Activated naive CD8-positive, alpha-beta T cell treated with anti-CD3 and anti-CD28 coated beads for 36 hours (primary cell): ENCODE measurements at regions not wholly inside any gene's neighbourhood (a gene's known extent, or its start where the extent isn't known, plus 50 kb on each side); places are given as distances from the start of the nearest gene placed in this dataset.

Experiments
- DNase-seq: peaks from one replicate; pipeline ENCODE4 v3.0.0; 2021
- H3K27ac Mint-ChIP-seq: one replicate; pipeline ENCODE4 v1.8.0; 2022; ENCODE audit warnings: mild to moderate bottlenecking, moderate library complexity, mixed read lengths
- H3K27me3 Mint-ChIP-seq: one replicate; pipeline ENCODE4 v1.8.0; 2022; ENCODE audit warnings: mild to moderate bottlenecking, mixed read lengths
- H3K36me3 Mint-ChIP-seq: one replicate; pipeline ENCODE4 v1.8.0; 2021; ENCODE audit warnings: mild to moderate bottlenecking, mixed read lengths
- H3K4me1 Mint-ChIP-seq: one replicate; pipeline ENCODE4 v1.8.0; 2021; ENCODE audit warnings: mixed read lengths
- H3K4me3 Mint-ChIP-seq: one replicate; pipeline ENCODE4 v1.8.0; 2022; ENCODE audit warnings: mild to moderate bottlenecking, moderate library complexity, mixed read lengths
- H3K9me3 Mint-ChIP-seq: one replicate; pipeline ENCODE4 v1.8.0; 2022; ENCODE audit warnings: mixed read lengths

- H3K4me3 Mint-ChIP-seq = no peak overlapping the region
- H3K4me1 Mint-ChIP-seq = no peaks in the 10 kb centered on the region
- H3K27ac Mint-ChIP-seq = no peak overlapping the region
- no peaks in the 10 kb centered on the region for H3K27me3 Mint-ChIP-seq
- H3K36me3 Mint-ChIP-seq = no peaks in the 10 kb centered on the region
- DNase-seq = no peak
- H3K9me3 Mint-ChIP-seq = peaks cover 4% of the 10 kb centered on the region
Observed at GRCh38 chr2:22494156-22494555, 890.8 kb upstream of the KLHL29 start.

GRCh38 chr2:22497064-22497463, 887.9 kb upstream of the KLHL29 start:
- Mint-ChIP-seq H3K9me3 (peaks cover 6% of the 10 kb centered on the region), H3K4me3 (no peak overlapping the region), H3K27ac (no peak overlapping the region), H3K27me3 (no peaks in the 10 kb centered on the region), H3K4me1 (no peaks in the 10 kb centered on the region), H3K36me3 (no peaks in the 10 kb centered on the region)
- no peak for DNase-seq

GRCh38 chr2:22497789-22498188, 887.2 kb upstream of the KLHL29 start:
- H3K27ac Mint-ChIP-seq = no peak overlapping the region
- peaks cover 7% of the 10 kb centered on the region for H3K9me3 Mint-ChIP-seq
- H3K4me1 Mint-ChIP-seq = no peaks in the 10 kb centered on the region

GRCh38 chr2:22499082-22499839, 885.7 kb upstream of the KLHL29 start:
- Mint-ChIP-seq H3K9me3 (peaks cover 7% of the 10 kb centered on the region), H3K36me3 (no peaks in the 10 kb centered on the region), H3K27me3 (no peaks in the 10 kb centered on the region)

More at GRCh38 chr2:22497789-22498188, 887.2 kb upstream of the KLHL29 start:
- Mint-ChIP-seq H3K27me3 (no peaks in the 10 kb centered on the region), H3K4me3 (no peak overlapping the region), H3K36me3 (no peaks in the 10 kb centered on the region)
- no peak for DNase-seq

GRCh38 chr2:22500555-22500935, 884.4 kb upstream of the KLHL29 start:
- Mint-ChIP-seq H3K27me3 (no peaks in the 10 kb centered on the region), H3K36me3 (no peaks in the 10 kb centered on the region), H3K4me3 (no peak overlapping the region), H3K9me3 (peaks cover 7% of the 10 kb centered on the region), H3K4me1 (no peaks in the 10 kb centered on the region), H3K27ac (no peak overlapping the region)
- DNase-seq = no peak

More at GRCh38 chr2:22499082-22499839, 885.7 kb upstream of the KLHL29 start:
- Mint-ChIP-seq H3K4me1 (no peaks in the 10 kb centered on the region), H3K4me3 (no peak overlapping the region), H3K27ac (no peak overlapping the region)
- DNase-seq = no peak

GRCh38 chr2:22501851-22502250, 883.1 kb upstream of the KLHL29 start:
- no peak for DNase-seq
- no peaks in the 10 kb centered on the region for H3K27me3 Mint-ChIP-seq
- no peaks in the 10 kb centered on the region for H3K36me3 Mint-ChIP-seq
- peaks cover 7% of the 10 kb centered on the region for H3K9me3 Mint-ChIP-seq
- H3K4me1 Mint-ChIP-seq = no peaks in the 10 kb centered on the region
- H3K4me3 Mint-ChIP-seq = no peak overlapping the region
- H3K27ac Mint-ChIP-seq = no peak overlapping the region

GRCh38 chr2:22513563-22513962, 871.4 kb upstream of the KLHL29 start:
- H3K27me3 Mint-ChIP-seq = no peaks in the 10 kb centered on the region
- no peak overlapping the region for H3K4me3 Mint-ChIP-seq
- H3K4me1 Mint-ChIP-seq = no peaks in the 10 kb centered on the region
- no peak overlapping the region for H3K27ac Mint-ChIP-seq
- H3K9me3 Mint-ChIP-seq = peaks cover 6% of the 10 kb centered on the region
- H3K36me3 Mint-ChIP-seq = no peaks in the 10 kb centered on the region
- no peak for DNase-seq

GRCh38 chr2:22517141-22517540, 867.8 kb upstream of the KLHL29 start:
- DNase-seq = no peak
- Mint-ChIP-seq H3K27ac (no peak overlapping the region), H3K4me1 (no peaks in the 10 kb centered on the region), H3K9me3 (peaks cover 6% of the 10 kb centered on the region), H3K36me3 (no peaks in the 10 kb centered on the region), H3K4me3 (no peak overlapping the region), H3K27me3 (no peaks in the 10 kb centered on the region)

- no peaks in the 10 kb centered on the region for H3K4me1 Mint-ChIP-seq
- H3K4me3 Mint-ChIP-seq = no peak overlapping the region
- DNase-seq = no peak
- no peak overlapping the region for H3K27ac Mint-ChIP-seq
- H3K27me3 Mint-ChIP-seq = no peaks in the 10 kb centered on the region
- H3K36me3 Mint-ChIP-seq = no peaks in the 10 kb centered on the region
- H3K9me3 Mint-ChIP-seq = peaks cover 4% of the 10 kb centered on the region
Observed at GRCh38 chr2:22518641-22519040, 866.3 kb upstream of the KLHL29 start.

- Mint-ChIP-seq H3K4me1 (no peaks in the 10 kb centered on the region), H3K9me3 (peaks cover 2% of the 10 kb centered on the region), H3K4me3 (no peak overlapping the region), H3K36me3 (no peaks in the 10 kb centered on the region), H3K27me3 (no peaks in the 10 kb centered on the region), H3K27ac (no peak overlapping the region)
- no peak for DNase-seq
Observed at GRCh38 chr2:22520369-22521288, 864.4 kb upstream of the KLHL29 start.

GRCh38 chr2:22521620-22522019, 863.4 kb upstream of the KLHL29 start:
- peaks cover 2% of the 10 kb centered on the region for H3K9me3 Mint-ChIP-seq
- H3K4me3 Mint-ChIP-seq = no peak overlapping the region
- H3K27me3 Mint-ChIP-seq = no peaks in the 10 kb centered on the region
- H3K4me1 Mint-ChIP-seq = no peaks in the 10 kb centered on the region
- no peak for DNase-seq
- H3K36me3 Mint-ChIP-seq = no peaks in the 10 kb centered on the region
- no peak overlapping the region for H3K27ac Mint-ChIP-seq

GRCh38 chr2:22525681-22526080, 859.3 kb upstream of the KLHL29 start:
- Mint-ChIP-seq H3K4me3 (no peak overlapping the region), H3K27ac (no peak overlapping the region), H3K9me3 (peaks cover 6% of the 10 kb centered on the region), H3K36me3 (no peaks in the 10 kb centered on the region), H3K27me3 (no peaks in the 10 kb centered on the region), H3K4me1 (no peaks in the 10 kb centered on the region)
- DNase-seq = no peak

GRCh38 chr2:22530131-22530530, 854.8 kb upstream of the KLHL29 start:
- H3K9me3 Mint-ChIP-seq = peaks cover 4% of the 10 kb centered on the region

GRCh38 chr2:22536133-22536532, 848.8 kb upstream of the KLHL29 start:
- H3K4me1 Mint-ChIP-seq = no peaks in the 10 kb centered on the region
- H3K9me3 Mint-ChIP-seq = peaks cover 4% of the 10 kb centered on the region
- H3K27me3 Mint-ChIP-seq = no peaks in the 10 kb centered on the region
- H3K36me3 Mint-ChIP-seq = no peaks in the 10 kb centered on the region
- no peak overlapping the region for H3K4me3 Mint-ChIP-seq
- no peak overlapping the region for H3K27ac Mint-ChIP-seq
- DNase-seq = no peak

More at GRCh38 chr2:22530131-22530530, 854.8 kb upstream of the KLHL29 start:
- no peak for DNase-seq
- Mint-ChIP-seq H3K36me3 (no peaks in the 10 kb centered on the region), H3K27me3 (no peaks in the 10 kb centered on the region), H3K4me1 (no peaks in the 10 kb centered on the region), H3K4me3 (no peak overlapping the region), H3K27ac (no peak overlapping the region)

- Mint-ChIP-seq H3K27ac (no peak overlapping the region), H3K4me3 (no peak overlapping the region), H3K36me3 (no peaks in the 10 kb centered on the region), H3K4me1 (no peaks in the 10 kb centered on the region), H3K9me3 (peaks cover 6% of the 10 kb centered on the region), H3K27me3 (no peaks in the 10 kb centered on the region)
- no peak for DNase-seq
Observed at GRCh38 chr2:22554453-22554852, 830.5 kb upstream of the KLHL29 start.
